ENCODE measurements at regions not wholly inside any gene's neighbourhood (a gene's known extent, or its start where the extent isn't known, plus 50 kb on each side); places are given as distances from the start of the nearest gene placed in this dataset.

DNA sequence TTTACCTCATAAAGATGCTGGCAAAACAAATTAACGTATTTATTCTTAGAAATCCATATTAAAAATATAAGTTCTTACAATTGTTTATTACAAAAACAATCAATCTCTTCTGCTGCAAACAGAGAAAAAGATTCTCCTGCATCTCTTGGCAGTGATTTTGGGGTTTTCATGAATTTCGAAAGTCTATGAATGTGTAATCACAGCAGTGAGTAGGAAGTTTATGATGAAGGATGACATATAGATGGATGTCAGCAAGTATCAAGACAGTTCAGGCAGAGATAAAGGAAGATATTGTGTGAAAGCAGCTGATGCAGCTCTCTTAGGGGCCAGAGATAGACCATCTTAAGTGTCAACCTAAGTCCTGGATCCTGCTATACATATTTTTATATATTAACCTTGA is 196.9 kb upstream of the BANK1 start:
- TF ChIP-seq, protein P1, sequence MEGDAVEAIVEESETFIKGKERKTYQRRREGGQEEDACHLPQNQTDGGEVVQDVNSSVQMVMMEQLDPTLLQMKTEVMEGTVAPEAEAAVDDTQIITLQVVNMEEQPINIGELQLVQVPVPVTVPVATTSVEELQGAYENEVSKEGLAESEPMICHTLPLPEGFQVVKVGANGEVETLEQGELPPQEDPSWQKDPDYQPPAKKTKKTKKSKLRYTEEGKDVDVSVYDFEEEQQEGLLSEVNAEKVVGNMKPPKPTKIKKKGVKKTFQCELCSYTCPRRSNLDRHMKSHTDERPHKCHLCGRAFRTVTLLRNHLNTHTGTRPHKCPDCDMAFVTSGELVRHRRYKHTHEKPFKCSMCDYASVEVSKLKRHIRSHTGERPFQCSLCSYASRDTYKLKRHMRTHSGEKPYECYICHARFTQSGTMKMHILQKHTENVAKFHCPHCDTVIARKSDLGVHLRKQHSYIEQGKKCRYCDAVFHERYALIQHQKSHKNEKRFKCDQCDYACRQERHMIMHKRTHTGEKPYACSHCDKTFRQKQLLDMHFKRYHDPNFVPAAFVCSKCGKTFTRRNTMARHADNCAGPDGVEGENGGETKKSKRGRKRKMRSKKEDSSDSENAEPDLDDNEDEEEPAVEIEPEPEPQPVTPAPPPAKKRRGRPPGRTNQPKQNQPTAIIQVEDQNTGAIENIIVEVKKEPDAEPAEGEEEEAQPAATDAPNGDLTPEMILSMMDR (IDR thresholded peaks at IDR 0.05), result no peak
- TF ChIP-seq POLR2A (IDR thresholded peaks at IDR 0.05), result no peak
